ENCODE measurements at regions not wholly inside any gene's neighbourhood (a gene's known extent, or its start where the extent isn't known, plus 50 kb on each side); places are given as distances from the start of the nearest gene placed in this dataset.
A peak's percentile ranks its signal among the peaks of the same experiment; 100 is the strongest.

GRCh38 chr5:8458038-8458383 lies 589.1 kb downstream of the MTRR start:
- peak in 3 of 14 experiments; percentile 1 to 2 (median 1) for DNase-seq
- peak; percentile 10 for ATAC-seq (ENCODE audit: poor library complexity)
- ChIA-PET CTCF (no interaction called here), POLR2A (interaction anchor here (1.5 kb wide), 1 partner anchor 589 kb away, joined by 4 read pairs; the partner anchor contains the start of genes FASTKD3 and MTRR)
- Mint-ChIP-seq H3K27me3 (no peaks in the 10 kb centered on the region), H3K36me3 (ENCODE audit: low read depth) (peaks cover 24% of the 10 kb centered on the region), H3K4me1 (ENCODE audit: low read depth) (peaks cover 38% of the 10 kb centered on the region), H3K4me3 (peak overlapping the region; percentile 91), H3K9me3 (no peaks in the 10 kb centered on the region), H3K27ac (peak overlapping the region; percentile 55)
- Histone ChIP-seq H3K9me3 (ENCODE audit: control insufficient read depth in 1 of 2, insufficient read depth in 1 of 2, low read length in 2 of 2) (peaks cover 0 to 15% of the 10 kb centered on the region in 2 experiments), H3K27ac (ENCODE audit: low read depth in 1 of 2, low read length in 2 of 2) (peak overlapping the region in 1 of 2 donors; percentile 7), H3K4me1 (ENCODE audit: insufficient read depth, low read length) (peaks cover 2% of the 10 kb centered on the region), H3K4me3 (ENCODE audit: low read length) (peak overlapping the region; percentile 65), H3K27me3 (ENCODE audit: control insufficient read depth in 1 of 2, insufficient read depth in 2 of 2, low read length in 2 of 2) (no peaks in the 10 kb centered on the region), H3K36me3 (ENCODE audit: insufficient read depth, low read length) (no peaks in the 10 kb centered on the region)
- intact Hi-C loops (cut with DNase I, micrococcal nuclease): loop anchor here in 1 of 2 experiments (10.0 kb wide), 1 partner anchor 603 kb away; the partner anchor contains the start of gene CFAP90
- no peak for TF ChIP-seq CTCF (IDR thresholded peaks at IDR 0.05)

- H3K9me3 ChIP-seq (ENCODE audit: control insufficient read depth in 1 of 2, insufficient read depth in 1 of 2, low read length in 2 of 2): peaks cover 0 to 15% of the 10 kb centered on the region in 2 experiments
- H3K36me3 Mint-ChIP-seq (ENCODE audit: low read depth): peaks cover 24% of the 10 kb centered on the region
- DNase-seq (no peak), ATAC-seq (ENCODE audit: poor library complexity) (no peak)
- no peak overlapping the region for H3K4me3 ChIP-seq (ENCODE audit: low read length)
- no peaks in the 10 kb centered on the region for H3K36me3 ChIP-seq (ENCODE audit: insufficient read depth, low read length)
- POLR2A ChIA-PET: no interaction called here
- no peaks in the 10 kb centered on the region for H3K27me3 ChIP-seq (ENCODE audit: control insufficient read depth in 1 of 2, insufficient read depth in 2 of 2, low read length in 2 of 2)
- no peaks in the 10 kb centered on the region for H3K9me3 Mint-ChIP-seq
- H3K4me3 Mint-ChIP-seq: no peak overlapping the region
- no peak for TF ChIP-seq CTCF (IDR thresholded peaks at IDR 0.05)
- no peak overlapping the region for H3K27ac Mint-ChIP-seq
- H3K4me1 Mint-ChIP-seq (ENCODE audit: low read depth): peaks cover 28% of the 10 kb centered on the region
- CTCF ChIA-PET: no interaction called here
- H3K4me1 ChIP-seq (ENCODE audit: insufficient read depth, low read length): peaks cover 2% of the 10 kb centered on the region
- intact Hi-C loops (cut with DNase I, micrococcal nuclease): loop anchor here in 1 of 2 experiments (10.0 kb wide), 1 partner anchor 1883 kb away; no protein-coding TSS in a partner anchor
- no peaks in the 10 kb centered on the region for H3K27me3 Mint-ChIP-seq
- H3K27ac ChIP-seq (ENCODE audit: low read depth in 1 of 2, low read length in 2 of 2): no peak overlapping the region
These were observed 592.6 kb downstream of the MTRR start for GRCh38 chr5:8461543-8461942.

GRCh38 chr5:8462565-8462964 lies 593.6 kb downstream of the MTRR start:
- no peak for ATAC-seq (ENCODE audit: poor library complexity)
- intact Hi-C loops (cut with DNase I, micrococcal nuclease): loop anchor here in 1 of 2 experiments (10.0 kb wide), 1 partner anchor 1882 kb away; no protein-coding TSS in a partner anchor
- peaks cover 2% of the 10 kb centered on the region for H3K4me1 ChIP-seq (ENCODE audit: insufficient read depth, low read length)
- no peak overlapping the region for H3K27ac Mint-ChIP-seq
- no peaks in the 10 kb centered on the region for H3K27me3 ChIP-seq (ENCODE audit: control insufficient read depth in 1 of 2, insufficient read depth in 2 of 2, low read length in 2 of 2)
- H3K4me3 ChIP-seq (ENCODE audit: low read length): no peak overlapping the region
- no peaks in the 10 kb centered on the region for H3K27me3 Mint-ChIP-seq
- H3K9me3 ChIP-seq (ENCODE audit: control insufficient read depth in 1 of 2, insufficient read depth in 1 of 2, low read length in 2 of 2): peaks cover 0 to 9% of the 10 kb centered on the region in 2 experiments
- ChIA-PET CTCF (no interaction called here), POLR2A (no interaction called here)
- peaks cover 18% of the 10 kb centered on the region for H3K36me3 Mint-ChIP-seq (ENCODE audit: low read depth)
- no peaks in the 10 kb centered on the region for H3K9me3 Mint-ChIP-seq
- H3K36me3 ChIP-seq (ENCODE audit: insufficient read depth, low read length): no peaks in the 10 kb centered on the region
- TF ChIP-seq CTCF (IDR thresholded peaks at IDR 0.05): no peak
- peaks cover 17% of the 10 kb centered on the region for H3K4me1 Mint-ChIP-seq (ENCODE audit: low read depth)
- no peak overlapping the region for H3K4me3 Mint-ChIP-seq
- no peak for DNase-seq
- no peak overlapping the region for H3K27ac ChIP-seq (ENCODE audit: low read depth in 1 of 2, low read length in 2 of 2)
